ENCODE measurements at regions not wholly inside any gene's neighbourhood (a gene's known extent, or its start where the extent isn't known, plus 50 kb on each side); places are given as distances from the start of the nearest gene placed in this dataset.

- DNase-seq (ENCODE audit: low read depth in 2 of 2): no peak
Measured at GRCh38 chr22:27534720-27535125, 266.8 kb downstream of the MN1 start.

DNA sequence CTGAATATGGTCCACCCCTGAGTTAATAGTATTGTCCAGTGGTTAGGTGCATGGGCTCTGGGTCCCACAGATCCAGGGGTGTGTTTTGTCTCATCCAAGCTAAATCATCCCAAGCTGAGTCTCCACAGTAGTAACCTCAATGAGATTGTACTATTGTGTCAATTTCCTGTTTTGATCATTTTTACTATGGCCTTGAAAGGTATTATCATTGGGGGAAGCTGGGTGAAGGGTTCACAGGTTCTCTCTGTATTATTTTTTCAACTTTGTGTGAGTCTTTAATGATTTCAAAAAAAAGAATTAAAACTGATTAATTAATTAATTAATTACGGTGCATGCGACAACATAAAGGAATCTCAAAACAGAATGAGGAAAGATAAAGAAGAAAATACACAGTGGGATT, 266.1 kb downstream of the MN1 start:
- DNase-seq (ENCODE audit: low read depth in 2 of 2): no peak

DNA sequence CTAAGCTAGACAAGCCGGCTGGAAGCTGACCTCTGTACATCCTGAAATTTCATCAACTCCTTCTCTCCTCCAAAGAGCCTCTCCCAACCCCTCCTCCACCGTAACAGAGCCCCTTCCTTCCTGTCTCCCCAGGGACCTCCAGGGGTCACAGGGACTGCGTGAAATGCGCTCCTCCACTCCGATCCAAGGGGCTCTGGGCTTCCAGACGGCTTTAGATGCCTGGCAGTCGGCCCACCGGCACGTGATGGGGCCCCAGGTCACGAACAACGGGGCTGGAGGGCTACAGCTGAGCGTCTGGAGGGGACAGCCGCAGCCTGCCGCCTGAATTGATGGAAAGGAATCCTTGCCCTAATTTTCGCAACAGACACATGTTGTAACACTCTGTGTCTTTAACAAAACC, 264.1 kb downstream of the MN1 start:
- DNase-seq (ENCODE audit: low read depth in 2 of 2): no peak

DNA sequence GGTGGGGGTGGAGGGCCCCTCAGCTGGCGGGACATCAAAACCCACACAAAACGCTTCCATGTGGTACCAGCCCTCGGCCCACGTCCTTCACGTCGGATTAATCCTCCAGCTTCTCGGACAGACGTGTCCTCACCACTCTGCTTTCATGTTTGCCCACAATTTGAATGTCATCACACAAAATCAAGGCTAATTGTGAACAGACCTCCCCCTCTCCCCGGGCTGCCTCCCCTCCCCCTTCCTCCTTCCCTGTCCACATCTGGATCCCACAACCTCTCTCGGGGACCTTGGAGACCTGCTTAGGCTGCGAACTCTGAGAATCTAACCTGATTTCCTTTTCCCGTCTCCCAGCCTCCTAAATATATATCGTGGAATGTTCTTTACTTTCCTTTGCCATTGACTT, 262.9 kb downstream of the MN1 start:
- no peak for DNase-seq (ENCODE audit: low read depth in 2 of 2)

GRCh38 chr22:27540247-27540646, 261.3 kb downstream of the MN1 start:
- DNase-seq (ENCODE audit: low read depth in 2 of 2): no peak

DNA sequence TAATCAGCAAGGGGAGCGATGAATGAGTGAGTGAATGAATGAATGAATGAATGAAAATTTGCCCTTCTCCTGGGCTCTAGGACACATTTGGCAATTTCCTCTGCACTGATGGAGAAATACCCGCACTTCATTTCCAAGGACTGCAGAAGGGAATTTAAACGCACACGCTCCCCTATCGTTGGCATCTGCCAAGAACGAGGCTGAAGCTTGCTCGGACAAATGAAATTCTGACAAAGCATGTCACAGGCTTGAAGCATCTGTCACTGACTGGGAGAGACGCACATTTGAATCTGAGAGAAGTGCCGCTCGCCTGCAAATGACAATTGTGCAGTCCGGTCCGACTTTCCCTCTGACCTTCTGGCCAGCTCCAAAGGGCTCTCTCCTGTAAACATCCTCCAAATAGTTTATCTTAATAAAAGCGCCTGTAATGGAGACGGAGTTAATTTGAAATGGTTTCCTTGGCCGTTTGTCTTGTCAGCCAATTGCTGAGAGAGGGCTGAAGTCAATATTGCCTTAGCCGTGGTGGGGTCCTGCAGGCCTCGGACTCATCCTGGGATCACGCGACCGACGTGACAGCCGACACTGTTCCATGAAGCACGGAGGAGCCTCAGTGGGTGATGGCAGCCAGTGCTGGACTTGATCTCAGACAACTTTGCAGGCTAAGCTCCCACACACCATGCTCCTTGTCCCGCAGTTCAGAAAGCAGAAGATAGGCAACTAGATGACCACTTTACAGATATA, 260.7 kb downstream of the MN1 start:
- DNase-seq (ENCODE audit: low read depth in 2 of 2): no peak

GRCh38 chr22:27541836-27542235, 259.7 kb downstream of the MN1 start:
- DNase-seq (ENCODE audit: low read depth in 2 of 2): no peak

GRCh38 chr22:27542602-27543001, 259.0 kb downstream of the MN1 start:
- DNase-seq (ENCODE audit: low read depth in 2 of 2): no peak

GRCh38 chr22:27543460-27543859, 258.1 kb downstream of the MN1 start:
- DNase-seq (ENCODE audit: low read depth in 2 of 2): no peak

- no peak for DNase-seq (ENCODE audit: low read depth in 2 of 2)
Measured at GRCh38 chr22:27545085-27545484, 256.5 kb downstream of the MN1 start.

DNA sequence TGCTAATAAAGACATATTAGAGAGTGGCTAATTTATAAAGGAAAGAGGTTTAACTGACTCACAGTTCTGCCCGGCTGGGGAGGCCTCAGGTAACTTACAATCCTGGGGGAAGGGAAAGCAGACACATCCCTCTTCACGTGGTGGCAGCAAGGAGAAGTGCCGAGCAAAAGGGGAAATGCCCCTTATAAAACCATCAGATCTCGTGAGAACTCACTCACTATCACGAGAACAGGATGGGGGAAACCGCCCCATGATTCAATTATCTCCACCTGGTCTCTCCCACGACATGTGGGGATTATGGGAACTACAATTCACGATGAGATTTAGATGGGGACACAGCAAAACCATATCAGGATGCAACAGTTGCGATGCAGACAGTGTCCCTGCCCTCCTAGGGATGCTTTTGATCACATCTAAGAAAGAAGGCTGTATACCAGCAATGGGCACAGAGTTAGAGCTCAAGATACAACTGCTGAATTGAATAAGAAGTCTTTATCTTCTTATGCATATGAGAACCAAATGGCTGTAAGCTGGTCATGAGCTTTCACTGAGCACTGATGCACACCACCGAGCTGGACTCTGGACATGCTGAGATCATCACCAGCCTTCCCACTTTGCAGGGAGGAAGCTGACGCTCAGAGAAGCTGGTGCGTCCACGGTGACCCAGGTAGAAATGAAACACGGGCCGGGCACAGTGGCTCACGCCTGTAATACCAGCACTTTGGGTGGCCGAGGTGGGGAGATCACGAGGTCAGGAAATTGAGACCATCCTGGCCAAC, 255.2 kb downstream of the MN1 start:
- DNase-seq (ENCODE audit: low read depth in 2 of 2): no peak

DNA sequence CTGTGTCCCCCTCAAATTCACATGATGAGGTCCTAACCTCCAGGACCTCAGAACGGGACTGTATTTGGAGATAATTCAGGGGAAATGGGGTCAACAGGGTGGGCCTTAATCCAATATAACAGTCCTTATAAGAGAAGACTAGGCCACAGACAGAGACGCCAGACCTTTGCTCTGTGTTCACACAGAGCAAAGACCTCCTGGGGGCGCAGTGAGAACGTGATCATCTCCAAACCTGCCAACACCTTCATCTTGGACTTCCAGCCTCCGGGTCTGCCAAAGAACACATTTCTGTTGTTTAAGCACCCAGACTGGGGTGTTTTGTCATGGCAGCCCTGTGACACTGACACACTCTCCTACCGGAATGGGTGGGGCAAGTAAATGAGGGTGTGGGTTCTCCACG, 250.2 kb downstream of the MN1 start:
- DNase-seq (ENCODE audit: low read depth in 2 of 2): no peak

- no peak for DNase-seq (ENCODE audit: low read depth in 2 of 2)
Measured at GRCh38 chr22:27552176-27552575, 249.4 kb downstream of the MN1 start.

GRCh38 chr22:27552863-27553262, 248.7 kb downstream of the MN1 start:
- no peak for DNase-seq (ENCODE audit: low read depth in 2 of 2)

GRCh38 chr22:27554106-27554811, 247.3 kb downstream of the MN1 start:
- DNase-seq (ENCODE audit: low read depth in 2 of 2): no peak

GRCh38 chr22:27554841-27555456, 246.6 kb downstream of the MN1 start:
- no peak for DNase-seq (ENCODE audit: low read depth in 2 of 2)

DNA sequence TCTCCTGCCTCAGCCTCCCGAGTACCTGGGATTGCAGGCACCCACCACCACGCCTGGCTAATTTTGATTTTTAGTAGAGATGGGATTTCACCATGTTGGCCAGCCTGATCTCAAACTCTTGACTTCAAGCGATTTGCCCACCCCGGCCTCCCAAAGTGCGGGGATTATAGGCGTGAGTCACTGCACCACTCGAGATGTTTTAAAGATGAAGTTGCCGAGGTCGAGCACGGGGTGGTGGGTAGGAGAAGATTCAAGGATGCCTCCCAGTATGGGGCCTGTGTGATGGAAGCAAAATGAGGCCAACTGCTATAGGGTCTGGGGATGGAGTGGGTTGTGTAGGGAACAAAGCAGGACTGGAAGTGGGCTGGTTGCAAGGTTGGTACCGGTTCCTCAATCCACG, 245.2 kb downstream of the MN1 start:
- no peak for DNase-seq (ENCODE audit: low read depth in 2 of 2)

DNA sequence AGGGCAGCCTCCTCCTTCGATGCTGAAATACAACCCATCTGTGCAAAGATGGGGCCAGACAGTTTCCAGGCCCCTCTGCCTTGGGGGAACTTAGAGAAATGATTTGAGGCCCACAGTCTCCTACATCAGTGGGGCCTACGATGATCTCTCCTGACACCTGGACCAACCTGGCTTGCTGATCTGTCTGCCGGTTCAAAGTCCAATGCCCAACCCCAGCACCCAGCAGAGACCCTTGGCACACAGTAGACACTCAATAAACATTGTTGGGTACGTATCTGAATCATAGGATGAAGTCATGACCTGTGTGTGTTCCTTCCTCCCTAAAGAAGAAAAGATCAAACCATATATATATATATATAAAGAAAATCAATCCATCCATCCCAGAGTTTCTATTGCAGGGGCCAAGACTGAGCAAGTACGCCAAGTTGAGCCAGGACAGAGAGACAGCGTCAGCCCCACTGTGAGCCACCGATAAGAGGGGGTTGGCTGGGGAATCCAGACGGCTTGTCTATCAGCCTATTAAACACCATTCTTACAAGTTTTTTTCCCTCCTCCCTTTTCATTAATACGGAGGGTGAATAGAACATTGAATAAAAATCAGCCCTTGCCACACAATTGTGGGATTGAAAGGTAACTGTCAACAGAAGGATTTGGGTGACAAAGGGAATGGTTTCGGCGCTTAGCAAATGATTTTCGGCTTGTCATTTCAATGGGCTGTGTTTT, 244.1 kb downstream of the MN1 start:
- DNase-seq (ENCODE audit: low read depth in 2 of 2): no peak

- no peak for DNase-seq (ENCODE audit: low read depth in 2 of 2)
Measured at GRCh38 chr22:27558658-27559371, 242.7 kb downstream of the MN1 start.

DNA sequence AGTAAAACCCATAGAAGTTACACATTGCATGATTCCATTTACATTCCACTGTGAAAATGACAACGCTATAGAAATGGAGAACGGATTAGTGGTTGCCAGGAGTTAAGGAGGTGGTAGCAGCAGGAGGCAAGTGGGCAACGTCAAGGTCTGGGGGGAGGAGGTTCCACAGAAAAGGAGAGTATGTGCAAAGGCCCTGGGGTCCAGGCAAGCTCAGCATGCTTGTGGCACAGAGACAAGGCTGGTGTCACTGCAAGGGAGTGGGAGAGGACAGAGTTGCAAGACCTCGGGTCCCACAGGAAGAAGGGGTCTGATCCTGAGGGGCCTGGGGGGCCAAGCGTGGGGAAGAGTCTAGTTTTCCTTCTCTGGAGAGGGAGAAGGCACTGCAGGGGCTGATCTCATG, 240.8 kb downstream of the MN1 start:
- DNase-seq (ENCODE audit: low read depth in 2 of 2): no peak

GRCh38 chr22:27561286-27561904, 240.2 kb downstream of the MN1 start:
- no peak for DNase-seq (ENCODE audit: low read depth in 2 of 2)
